ENCODE measurements at regions not wholly inside any gene's neighbourhood (a gene's known extent, or its start where the extent isn't known, plus 50 kb on each side); places are given as distances from the start of the nearest gene placed in this dataset.

DNA sequence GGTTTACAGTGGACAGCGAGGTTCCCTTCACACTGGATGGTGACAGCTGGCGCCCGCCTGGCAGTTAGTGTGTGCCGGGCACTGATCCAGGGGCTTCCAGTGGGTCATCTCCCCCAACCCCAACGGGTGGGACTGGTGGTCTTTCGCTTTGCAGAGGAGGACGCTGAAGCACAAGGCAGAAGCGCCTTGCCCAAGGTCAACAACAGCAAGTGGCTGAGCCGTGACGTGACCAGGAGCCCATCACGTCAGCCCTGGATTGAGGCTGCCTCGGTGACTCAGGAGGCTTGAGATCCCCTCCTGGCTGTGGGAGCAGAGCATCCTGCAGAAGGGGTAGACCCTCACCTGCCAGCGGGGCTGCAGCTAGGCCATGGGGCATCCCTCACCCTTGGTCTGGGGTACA, 215.3 kb downstream of the RBFOX3 start:
- H3K4me2 ChIP-seq (ENCODE audit: low read depth, low read length, poor library complexity, severe bottlenecking) = no peak overlapping the region
- no peak overlapping the region for H3K9ac ChIP-seq (ENCODE audit: low read depth, low read length, poor library complexity, severe bottlenecking)
- H3K9me2 ChIP-seq (replicated peaks; ENCODE audit: low read depth, low read length) = no peaks in the 10 kb centered on the region
- no peaks in the 10 kb centered on the region for H3F3A ChIP-seq (ENCODE audit: low read depth)
- H3K27me3 ChIP-seq (ENCODE audit: insufficient read depth, low read length, poor library complexity, severe bottlenecking) = no peaks in the 10 kb centered on the region
- H3K4me3 ChIP-seq (ENCODE audit: low read length, poor library complexity, severe bottlenecking) = no peak overlapping the region
- H3K9me3 ChIP-seq (ENCODE audit: insufficient read depth, low read depth, low read length) = no peaks in the 10 kb centered on the region
- TF ChIP-seq EZH2phosphoT487 (IDR thresholded peaks at IDR 0.05; ENCODE audit: borderline replicate concordance) = no peak
- TF ChIP-seq, protein P1, sequence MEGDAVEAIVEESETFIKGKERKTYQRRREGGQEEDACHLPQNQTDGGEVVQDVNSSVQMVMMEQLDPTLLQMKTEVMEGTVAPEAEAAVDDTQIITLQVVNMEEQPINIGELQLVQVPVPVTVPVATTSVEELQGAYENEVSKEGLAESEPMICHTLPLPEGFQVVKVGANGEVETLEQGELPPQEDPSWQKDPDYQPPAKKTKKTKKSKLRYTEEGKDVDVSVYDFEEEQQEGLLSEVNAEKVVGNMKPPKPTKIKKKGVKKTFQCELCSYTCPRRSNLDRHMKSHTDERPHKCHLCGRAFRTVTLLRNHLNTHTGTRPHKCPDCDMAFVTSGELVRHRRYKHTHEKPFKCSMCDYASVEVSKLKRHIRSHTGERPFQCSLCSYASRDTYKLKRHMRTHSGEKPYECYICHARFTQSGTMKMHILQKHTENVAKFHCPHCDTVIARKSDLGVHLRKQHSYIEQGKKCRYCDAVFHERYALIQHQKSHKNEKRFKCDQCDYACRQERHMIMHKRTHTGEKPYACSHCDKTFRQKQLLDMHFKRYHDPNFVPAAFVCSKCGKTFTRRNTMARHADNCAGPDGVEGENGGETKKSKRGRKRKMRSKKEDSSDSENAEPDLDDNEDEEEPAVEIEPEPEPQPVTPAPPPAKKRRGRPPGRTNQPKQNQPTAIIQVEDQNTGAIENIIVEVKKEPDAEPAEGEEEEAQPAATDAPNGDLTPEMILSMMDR (conservative IDR thresholded peaks at IDR 0.05; ENCODE audit: low read length) = no peak
- no peaks in the 10 kb centered on the region for H3K4me1 ChIP-seq (ENCODE audit: insufficient read depth, low read length, poor library complexity, severe bottlenecking)
- no peaks in the 10 kb centered on the region for H3K79me2 ChIP-seq (ENCODE audit: insufficient read depth, low read length)
- no peaks in the 10 kb centered on the region for H3K36me3 ChIP-seq (ENCODE audit: insufficient read depth, low read length)
- H4K20me1 ChIP-seq (ENCODE audit: insufficient read depth, low read length, poor library complexity, severe bottlenecking) = no peaks in the 10 kb centered on the region
- no peak overlapping the region for H2AFZ ChIP-seq (ENCODE audit: low read length)

DNA sequence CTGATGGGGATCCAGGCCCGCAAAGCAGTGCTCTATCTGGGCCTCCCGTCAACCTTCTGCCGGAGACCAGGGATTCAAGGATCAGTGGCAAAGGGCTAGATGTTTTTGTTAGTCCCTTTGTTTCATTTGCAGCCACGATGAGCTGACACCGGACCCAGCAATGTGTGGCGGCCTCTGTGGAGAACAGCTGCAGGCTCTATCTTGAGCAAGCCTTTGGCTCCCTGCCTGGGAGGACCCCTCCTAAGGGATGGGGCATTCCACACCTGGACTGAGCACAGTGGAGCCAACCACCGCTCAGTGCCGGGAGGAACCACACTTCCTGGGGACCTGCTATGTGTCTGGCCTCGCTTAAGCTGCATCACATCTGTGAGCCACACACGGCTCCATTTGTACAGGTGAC, 215.8 kb downstream of the RBFOX3 start:
- no peaks in the 10 kb centered on the region for H3F3A ChIP-seq (ENCODE audit: low read depth)
- no peaks in the 10 kb centered on the region for H3K9me2 ChIP-seq (replicated peaks; ENCODE audit: low read depth, low read length)
- no peaks in the 10 kb centered on the region for H3K79me2 ChIP-seq (ENCODE audit: insufficient read depth, low read length)
- no peak overlapping the region for H3K9ac ChIP-seq (ENCODE audit: low read depth, low read length, poor library complexity, severe bottlenecking)
- no peak overlapping the region for H3K4me2 ChIP-seq (ENCODE audit: low read depth, low read length, poor library complexity, severe bottlenecking)
- H3K4me3 ChIP-seq (ENCODE audit: low read length, poor library complexity, severe bottlenecking) = no peak overlapping the region
- no peaks in the 10 kb centered on the region for H3K4me1 ChIP-seq (ENCODE audit: insufficient read depth, low read length, poor library complexity, severe bottlenecking)
- H2AFZ ChIP-seq (ENCODE audit: low read length) = no peak overlapping the region
- no peaks in the 10 kb centered on the region for H3K27me3 ChIP-seq (ENCODE audit: insufficient read depth, low read length, poor library complexity, severe bottlenecking)
- no peaks in the 10 kb centered on the region for H3K9me3 ChIP-seq (ENCODE audit: insufficient read depth, low read depth, low read length)
- no peaks in the 10 kb centered on the region for H3K36me3 ChIP-seq (ENCODE audit: insufficient read depth, low read length)
- TF ChIP-seq, protein P1 (conservative IDR thresholded peaks at IDR 0.05; ENCODE audit: low read length) = no peak
- TF ChIP-seq EZH2phosphoT487 (IDR thresholded peaks at IDR 0.05; ENCODE audit: borderline replicate concordance) = no peak
- no peaks in the 10 kb centered on the region for H4K20me1 ChIP-seq (ENCODE audit: insufficient read depth, low read length, poor library complexity, severe bottlenecking)

DNA sequence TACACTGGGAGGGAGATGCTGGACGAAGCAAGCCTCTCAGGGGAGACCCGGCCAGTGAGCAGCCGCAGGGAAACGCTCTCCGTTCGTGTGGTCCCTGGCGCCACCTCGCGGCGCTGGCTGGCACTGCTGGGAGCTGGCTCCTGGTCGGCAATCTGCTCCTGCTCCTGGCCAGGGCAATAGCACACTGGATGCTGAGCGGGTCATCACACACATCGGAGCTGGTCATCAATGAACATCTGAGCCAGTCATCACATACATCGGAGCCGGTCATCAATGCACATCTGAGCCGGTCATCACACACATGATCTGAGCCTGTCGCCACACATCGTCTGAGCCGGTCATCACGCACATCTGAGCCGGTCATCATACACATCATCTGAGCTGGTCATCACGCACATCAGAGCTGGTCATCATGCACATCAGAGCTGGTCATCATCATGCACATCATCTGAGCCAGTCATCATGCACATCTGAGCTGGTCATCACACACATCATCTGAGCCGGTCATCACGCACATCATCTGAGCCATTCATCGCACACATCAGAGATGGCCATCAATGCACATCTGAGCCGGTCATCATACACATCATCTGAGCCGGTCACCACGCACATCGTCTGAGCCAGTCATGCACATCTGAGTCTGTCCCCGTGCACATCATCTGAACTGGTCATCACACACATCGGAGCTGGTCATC, 217.3 kb downstream of the RBFOX3 start:
- Histone ChIP-seq H3K79me2 (ENCODE audit: insufficient read depth, low read length) (no peaks in the 10 kb centered on the region), H3K4me2 (ENCODE audit: low read depth, low read length, poor library complexity, severe bottlenecking) (no peak overlapping the region), H2AFZ (ENCODE audit: low read length) (no peak overlapping the region), H3K9me2 (replicated peaks; ENCODE audit: low read depth, low read length) (no peaks in the 10 kb centered on the region), H3K27me3 (ENCODE audit: insufficient read depth, low read length, poor library complexity, severe bottlenecking) (no peaks in the 10 kb centered on the region), H3K4me3 (ENCODE audit: low read length, poor library complexity, severe bottlenecking) (no peak overlapping the region), H3K36me3 (ENCODE audit: insufficient read depth, low read length) (no peaks in the 10 kb centered on the region), H3K9me3 (ENCODE audit: insufficient read depth, low read depth, low read length) (no peaks in the 10 kb centered on the region), H3K4me1 (ENCODE audit: insufficient read depth, low read length, poor library complexity, severe bottlenecking) (no peaks in the 10 kb centered on the region), H3F3A (ENCODE audit: low read depth) (no peaks in the 10 kb centered on the region), H4K20me1 (ENCODE audit: insufficient read depth, low read length, poor library complexity, severe bottlenecking) (no peaks in the 10 kb centered on the region), H3K9ac (ENCODE audit: low read depth, low read length, poor library complexity, severe bottlenecking) (no peak overlapping the region)
- TF ChIP-seq, protein P1 (conservative IDR thresholded peaks at IDR 0.05; ENCODE audit: low read length) = peak; percentile 92
- TF ChIP-seq EZH2phosphoT487 (IDR thresholded peaks at IDR 0.05; ENCODE audit: borderline replicate concordance) = no peak
